GM12878 (cell line): ENCODE measurements at regions not wholly inside any gene's neighbourhood (a gene's known extent, or its start where the extent isn't known, plus 50 kb on each side); places are given as distances from the start of the nearest gene placed in this dataset.

Experiments used
- ATAC-seq: fragments of 200-7000 bp; cut with Tn5 transposase; 3 replicates; pipeline ENCODE4 v1.9.1; 2020; ENCODE audit warnings: mild to moderate bottlenecking, moderate library complexity
- BruUV-seq: library from RNA; stranded (reverse); fragments of 400-500 nt; replicated peaks from 2 replicates; lab custom pipeline; 2021; lab: Mats Ljungman, UMichigan
- CTCF ChIA-PET: fragments of 300-600 bp; sonication (Branson Sonifier 250); formaldehyde crosslinking; extraction: SDS; loops from one replicate; lab custom pipeline; 2021; ENCODE audit warnings: inconsistent platforms; lab: Yijun Ruan, JAX
- POLR2A ChIA-PET: fragments of 350-600 bp; formaldehyde crosslinking; extraction: SDS; loops from one replicate; lab custom pipeline; 2021; ENCODE audit warnings: inconsistent platforms; lab: Charles Lee
- RAD21 ChIA-PET: fragments of 300-600 bp; sonication (Branson Sonifier 250); formaldehyde crosslinking; loops from one replicate; lab custom pipeline; 2023; ENCODE audit warnings: antibody characterized with exemption; ENCODE audit not compliant: unreplicated experiment; lab: Charles Lee
- SMC1A ChIA-PET: fragments of 300-600 bp; sonication (Branson Sonifier 250); formaldehyde crosslinking; loops from one replicate; lab custom pipeline; 2023; ENCODE audit not compliant: unreplicated experiment, uncharacterized antibody; lab: Charles Lee
- DNase-seq: peaks from one replicate; pipeline ENCODE4 v3.0.0-alpha.2; 2011; ENCODE audit warnings: low read depth, low spot score
- FAIRE-seq: peaks from 3 replicates; lab custom pipeline; 2011; peaks lifted over from hg19 to GRCh38; lab: Jason Lieb, UNC
- H2AFZ ChIP-seq: 2 replicates; pipeline ENCODE4 v1.6.0; 2011; ENCODE audit warnings: low read depth, low read length, control low read depth; ENCODE audit not compliant: control insufficient read depth
- H3K27ac ChIP-seq: 2 replicates; pipeline ENCODE4 v1.5.1; 2011; ENCODE audit warnings: control low read depth; ENCODE audit not compliant: control insufficient read depth, insufficient read depth
- H3K27me3 ChIP-seq, 2 experiments: replicated peaks in 1 of 2; 2 replicates each; pipeline versions ENCODE4 v1.6.0 to v1.6.1; 2011; ENCODE audit warnings: low read length in 1 of 2; ENCODE audit not compliant: control insufficient read depth in 2 of 2, insufficient read depth in 2 of 2
- H3K36me3 ChIP-seq, 2 experiments: 2 replicates each; pipeline ENCODE4 v1.5.1; 2011; ENCODE audit warnings: low read length in 1 of 2; ENCODE audit not compliant: control insufficient read depth in 2 of 2, insufficient read depth in 2 of 2
- H3K4me1 ChIP-seq: 2 replicates; pipeline ENCODE4 v1.6.1; 2011; ENCODE audit warnings: mild to moderate bottlenecking, low read length, moderate library complexity, mixed read lengths; ENCODE audit not compliant: control insufficient read depth, insufficient read depth
- H3K4me2 ChIP-seq: 2 replicates; pipeline ENCODE4 v1.6.0; 2011; ENCODE audit warnings: control low read depth; ENCODE audit not compliant: control insufficient read depth, insufficient read depth
- H3K4me3 ChIP-seq: fragments of 200-600 bp; sonication (generic); 2 replicates; pipeline ENCODE4 v1.5.1; 2016
- H3K79me2 ChIP-seq: 2 replicates; pipeline ENCODE4 v1.6.0; 2011; ENCODE audit warnings: low read length; ENCODE audit not compliant: control insufficient read depth, insufficient read depth
- H3K9ac ChIP-seq: 2 replicates; pipeline ENCODE4 v1.8.0; 2011; ENCODE audit warnings: low read length, control low read depth, mixed read lengths; ENCODE audit not compliant: control insufficient read depth, insufficient read depth
- H3K9me3 ChIP-seq: replicated peaks from 3 replicates; pipeline ENCODE4 v1.5.1; 2011; ENCODE audit warnings: mild to moderate bottlenecking, low read length; ENCODE audit not compliant: control insufficient read depth, insufficient read depth
- H4K20me1 ChIP-seq: 2 replicates; pipeline ENCODE4 v1.6.0; 2011; ENCODE audit not compliant: control insufficient read depth, insufficient read depth
- CHD1 ChIP-seq: IDR thresholded peaks from 2 replicates; pipeline ENCODE4 v1.6.1; 2012; ENCODE audit warnings: low read depth, low read length, improper control_type of control experiment
- CHD4 ChIP-seq: fragments of 200-600 bp; sonication (generic); IDR thresholded peaks from 2 replicates; pipeline ENCODE4 v1.6.1; 2016; ENCODE audit warnings: mild to moderate bottlenecking
- GABPA ChIP-seq: IDR thresholded peaks from 2 replicates; pipeline ENCODE4 v1.6.1; 2014; ENCODE audit warnings: antibody characterized with exemption, low read depth, mild to moderate bottlenecking, inconsistent platforms
- GATAD2B ChIP-seq: fragments of 450-650 bp; conservative IDR thresholded peaks from 2 replicates; pipeline ENCODE4 v1.6.1; 2017; ENCODE audit warnings: low read depth, mild to moderate bottlenecking, moderate library complexity
- HDAC2 ChIP-seq: fragments of 200-600 bp; sonication (generic); IDR thresholded peaks from 2 replicates; pipeline ENCODE4 v1.6.1; 2017
- KLF5 ChIP-seq: fragments of 450-650 bp; IDR thresholded peaks from 2 replicates; pipeline ENCODE4 v1.6.1; 2014; ENCODE audit warnings: mild to moderate bottlenecking; ENCODE audit not compliant: partially characterized antibody
- RELB ChIP-seq: fragments of 450-650 bp; IDR thresholded peaks from 2 replicates; pipeline ENCODE4 v1.6.1; 2017; ENCODE audit warnings: low read depth, mild to moderate bottlenecking, moderate library complexity
- ZBTB4 ChIP-seq: fragments of 450-650 bp; formaldehyde crosslinking; IDR thresholded peaks from 2 replicates; pipeline ENCODE4 v1.4.0; 2022; ENCODE audit warnings: mild to moderate bottlenecking, moderate library complexity
- WGBS: methylation state at CpG from one replicate; pipeline ENCODE4 v1.1.6; 2016; ENCODE audit warnings: low lambda C conversion rate; ENCODE audit not compliant: insufficient replicate concordance, insufficient coverage; ENCODE audit errors: missing lambda C conversion rate; 5-methylcytosine and 5-hydroxymethylcytosine counted together
- in situ Hi-C: fragments of 300-500 bp; cut with MboI; formaldehyde crosslinking; loops from 9 replicates; pipeline ENCODE4 v1.14.3; 2018; ENCODE audit warnings: mixed read lengths
- intact Hi-C: fragments of 100-400 bp; cut with micrococcal nuclease; formaldehyde crosslinking; loops from one replicate; pipeline ENCODE4 v1.14.2; 2022; ENCODE audit not compliant: unreplicated experiment
- TF ChIP-seq, protein P1 (sequence below): fragments of 150-350 bp; IDR thresholded peaks from 2 replicates; pipeline ENCODE4 v1.6.1; 2014; ENCODE audit warnings: mild to moderate bottlenecking, low read depth, low read length

GRCh38 chr13:87042946-87043345 lies 628.2 kb upstream of the SLITRK5 start (continued):
- TF ChIP-seq RELB (no peak), GABPA (no peak), CHD4 (no peak), KLF5 (no peak), GATAD2B (no peak), ZBTB4 (CRISPR knock-in tag) (no peak)

- TF ChIP-seq HDAC2 (no peak), CHD1 (no peak)
- TF ChIP-seq, protein P1, sequence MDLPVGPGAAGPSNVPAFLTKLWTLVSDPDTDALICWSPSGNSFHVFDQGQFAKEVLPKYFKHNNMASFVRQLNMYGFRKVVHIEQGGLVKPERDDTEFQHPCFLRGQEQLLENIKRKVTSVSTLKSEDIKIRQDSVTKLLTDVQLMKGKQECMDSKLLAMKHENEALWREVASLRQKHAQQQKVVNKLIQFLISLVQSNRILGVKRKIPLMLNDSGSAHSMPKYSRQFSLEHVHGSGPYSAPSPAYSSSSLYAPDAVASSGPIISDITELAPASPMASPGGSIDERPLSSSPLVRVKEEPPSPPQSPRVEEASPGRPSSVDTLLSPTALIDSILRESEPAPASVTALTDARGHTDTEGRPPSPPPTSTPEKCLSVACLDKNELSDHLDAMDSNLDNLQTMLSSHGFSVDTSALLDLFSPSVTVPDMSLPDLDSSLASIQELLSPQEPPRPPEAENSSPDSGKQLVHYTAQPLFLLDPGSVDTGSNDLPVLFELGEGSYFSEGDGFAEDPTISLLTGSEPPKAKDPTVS, result no peak
- Histone ChIP-seq H3K27me3 (no peaks in the 10 kb centered on the region), H3K4me1 (no peaks in the 10 kb centered on the region), H3K4me2 (no peak overlapping the region), H3K9me3 (no peaks in the 10 kb centered on the region), H4K20me1 (no peaks in the 10 kb centered on the region), H3K27ac (no peak overlapping the region), H3K4me3 (no peak overlapping the region), H2AFZ (no peak overlapping the region), H3K79me2 (no peaks in the 10 kb centered on the region), H3K36me3 (no peaks in the 10 kb centered on the region), H3K9ac (no peak overlapping the region)
- DNase-seq (no peak), ATAC-seq (no peak), FAIRE-seq (no peak)
- no TSS peak for BruUV-seq
- 2% methylated on average over 4 of the region's 4 CpGs for whole genome bisulfite sequencing
- in situ Hi-C loops (no loop called here), intact Hi-C loops (no loop called here)
- ChIA-PET CTCF (no interaction called here), POLR2A (no interaction called here), SMC1A (no interaction called here), RAD21 (no interaction called here)
Observed at GRCh38 chr13:87052731-87053130, 618.4 kb upstream of the SLITRK5 start.
